ENCODE measurements at regions not wholly inside any gene's neighbourhood (a gene's known extent, or its start where the extent isn't known, plus 50 kb on each side); places are given as distances from the start of the nearest gene placed in this dataset.

GRCh38 chr3:99313485-99313884 is 324.9 kb upstream of the COL8A1 start:
- no peak for TF ChIP-seq BCLAF1 (IDR thresholded peaks at IDR 0.05)
- TF ChIP-seq ZNF274 (IDR thresholded peaks at IDR 0.05; ENCODE audit: insufficient read depth, insufficient read length) = no peak
- no peak for TF ChIP-seq ELK1 (IDR thresholded peaks at IDR 0.05; ENCODE audit: low read depth, low read length)
- no peak for TF ChIP-seq RAD21 (IDR thresholded peaks at IDR 0.05; ENCODE audit: insufficient read depth, low read depth, low read length)
- TF ChIP-seq HDAC6 (IDR thresholded peaks at IDR 0.05; ENCODE audit: unreplicated experiment) = no peak
- TF ChIP-seq CREB1 (IDR thresholded peaks at IDR 0.05; ENCODE audit: low read depth) = no peak
- no peak for TF ChIP-seq CTCF (IDR thresholded peaks at IDR 0.05 in 2 of 3, conservative IDR thresholded peaks at IDR 0.05 in 1 of 3; ENCODE audit: control insufficient read depth in 2 of 3, extremely low read depth in 1 of 3, insufficient read depth in 1 of 3, low read depth in 3 of 3, low read length in 3 of 3)
- no peak for TF ChIP-seq SMC3 (IDR thresholded peaks at IDR 0.05; ENCODE audit: borderline replicate concordance, low read length)
- no peak for TF ChIP-seq EZH2 (IDR thresholded peaks at IDR 0.05; ENCODE audit: borderline replicate concordance, control insufficient read depth, low read depth, low read length)
